Skeletal muscle tissue (tissue), 3 donors: ENCODE measurements at regions not wholly inside any gene's neighbourhood (a gene's known extent, or its start where the extent isn't known, plus 50 kb on each side); places are given as distances from the start of the nearest gene placed in this dataset.

Source experiments
- H3K27ac ChIP-seq: one replicate; pipeline ENCODE4 v1.7.0; 2013; ENCODE audit warnings: mild to moderate bottlenecking, low read depth, low read length, inconsistent platforms
- H3K27me3 ChIP-seq, 3 donors: one replicate each; pipeline ENCODE4 v1.7.0; 2013; ENCODE audit warnings: low read length in 3 of 3; ENCODE audit not compliant: control insufficient read depth in 3 of 3, insufficient read depth in 3 of 3
- H3K36me3 ChIP-seq, 3 donors: one replicate each; pipeline ENCODE4 v1.7.0; 2013; ENCODE audit warnings: low read length in 3 of 3; ENCODE audit not compliant: control insufficient read depth in 3 of 3, insufficient read depth in 3 of 3
- H3K4me1 ChIP-seq, 3 donors: one replicate each; pipeline ENCODE4 v1.7.0; 2013; ENCODE audit warnings: low read length in 3 of 3, mild to moderate bottlenecking in 3 of 3; ENCODE audit not compliant: control insufficient read depth in 3 of 3, insufficient read depth in 3 of 3
- H3K4me3 ChIP-seq, 3 donors: one replicate each; pipeline ENCODE4 v1.7.0; 2013; ENCODE audit warnings: low read length in 3 of 3
- H3K9ac ChIP-seq, 3 donors: one replicate each; pipeline ENCODE4 v1.7.0; 2013; ENCODE audit warnings: low read length in 3 of 3, mild to moderate bottlenecking in 3 of 3, moderate library complexity in 2 of 3, low read depth in 1 of 3
- H3K9me3 ChIP-seq, 3 donors: one replicate each; pipeline ENCODE4 v1.7.0; 2013; ENCODE audit warnings: low read length in 3 of 3; ENCODE audit not compliant: control insufficient read depth in 3 of 3
- donor health status: Osteomylitis.

DNA sequence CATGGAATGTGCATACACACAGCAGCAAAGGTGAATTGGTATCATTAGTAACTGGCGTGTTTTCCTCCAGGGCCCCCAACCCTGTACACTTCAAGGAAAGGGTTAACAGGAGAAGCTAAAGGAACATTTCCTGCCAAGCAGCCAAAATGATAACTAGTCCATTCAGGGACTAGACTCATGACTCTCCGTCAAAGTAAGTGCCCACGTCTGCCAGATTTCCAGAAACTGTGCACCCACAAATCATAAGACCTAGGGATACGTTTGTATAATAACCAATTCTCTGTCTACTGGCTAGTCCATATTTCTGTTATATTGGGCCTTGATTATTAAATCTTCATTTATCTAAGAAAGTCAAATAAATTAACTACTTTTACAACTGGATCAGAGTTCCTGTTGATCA is 76.0 kb upstream of the NHSL1 start:
- H3K4me1 ChIP-seq = peaks cover 7 to 18% (median 14%) of the 10 kb centered on the region in 3 donors
- no peaks in the 10 kb centered on the region for H3K27me3 ChIP-seq
- H3K4me3 ChIP-seq = no peak overlapping the region
- no peaks in the 10 kb centered on the region for H3K9me3 ChIP-seq
- H3K9ac ChIP-seq = no peak overlapping the region
- no peak overlapping the region for H3K27ac ChIP-seq
- H3K36me3 ChIP-seq = no peaks in the 10 kb centered on the region

GRCh38 chr6:138576313-138576712 is 77.0 kb upstream of the NHSL1 start:
- Histone ChIP-seq H3K4me1 (peaks cover 7 to 15% (median 10%) of the 10 kb centered on the region in 3 donors), H3K36me3 (no peaks in the 10 kb centered on the region), H3K27ac (no peak overlapping the region), H3K27me3 (no peaks in the 10 kb centered on the region), H3K4me3 (no peak overlapping the region), H3K9ac (no peak overlapping the region), H3K9me3 (no peaks in the 10 kb centered on the region)

DNA sequence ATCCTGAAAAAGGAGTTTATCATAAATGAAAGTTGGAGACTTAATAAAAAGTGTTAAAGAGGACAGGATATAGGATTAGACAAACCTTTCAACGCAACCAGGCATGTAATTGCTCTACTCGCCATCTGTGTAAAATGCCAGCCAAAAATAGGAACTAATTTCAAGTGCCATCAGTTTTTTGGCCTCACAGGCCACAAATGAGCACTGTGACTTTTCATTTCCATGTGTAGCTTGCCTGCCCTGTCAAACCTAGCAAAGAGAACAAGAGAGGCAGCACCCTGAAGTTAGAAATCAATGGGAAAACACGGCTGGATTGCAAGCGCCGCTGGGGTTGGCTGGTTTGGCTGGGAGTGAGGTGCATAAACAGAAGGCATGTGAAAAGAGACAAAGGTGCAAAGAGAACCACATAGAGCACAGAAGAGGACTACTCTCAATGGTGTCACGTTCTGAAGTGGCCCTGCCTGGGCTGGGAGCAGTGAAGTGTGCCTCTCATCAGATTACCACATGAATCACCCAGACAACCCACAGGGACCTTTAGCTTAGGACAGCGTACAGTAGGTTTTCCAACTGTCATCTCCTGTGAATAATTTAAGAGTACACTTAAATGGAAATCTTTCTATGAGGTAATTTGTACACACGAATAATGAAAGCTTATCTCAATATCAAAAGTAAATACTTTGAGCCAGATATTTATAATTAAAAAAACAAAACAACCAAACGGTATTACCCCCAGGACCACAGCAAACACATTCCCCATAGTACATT is 78.0 kb upstream of the NHSL1 start:
- Histone ChIP-seq H3K4me3 (no peak overlapping the region), H3K9me3 (no peaks in the 10 kb centered on the region), H3K36me3 (no peaks in the 10 kb centered on the region), H3K9ac (no peak overlapping the region), H3K4me1 (peaks cover 2 to 7% (median 2%) of the 10 kb centered on the region in 3 donors), H3K27me3 (no peaks in the 10 kb centered on the region), H3K27ac (no peak overlapping the region)

GRCh38 chr6:138580040-138580439 is 80.7 kb upstream of the NHSL1 start:
- no peaks in the 10 kb centered on the region for H3K36me3 ChIP-seq
- no peaks in the 10 kb centered on the region for H3K4me1 ChIP-seq

DNA sequence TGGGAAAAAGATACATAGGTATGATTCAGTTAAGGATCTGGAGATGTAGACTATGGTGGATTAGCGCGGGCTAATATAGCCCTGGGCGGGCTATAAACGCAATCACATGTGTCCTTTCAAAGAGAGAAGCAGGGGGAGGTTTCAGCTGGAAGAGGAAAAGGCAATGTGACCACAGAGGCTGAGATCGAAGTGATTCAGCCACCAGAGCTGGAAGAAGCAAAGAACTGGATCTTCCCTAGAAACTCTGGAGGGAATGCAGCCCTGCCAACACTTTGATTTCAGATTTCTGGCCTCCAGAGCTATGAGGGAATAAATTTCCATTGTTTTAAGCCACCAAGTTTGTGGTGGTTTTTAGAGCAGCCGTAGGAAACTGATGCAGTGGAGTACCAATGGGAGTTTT is 81.5 kb upstream of the NHSL1 start:
- no peak overlapping the region for H3K27ac ChIP-seq
- no peak overlapping the region for H3K4me3 ChIP-seq
- no peaks in the 10 kb centered on the region for H3K36me3 ChIP-seq
- H3K27me3 ChIP-seq = no peaks in the 10 kb centered on the region
- no peaks in the 10 kb centered on the region for H3K4me1 ChIP-seq
- no peaks in the 10 kb centered on the region for H3K9me3 ChIP-seq
- no peak overlapping the region for H3K9ac ChIP-seq

More at GRCh38 chr6:138580040-138580439, 80.7 kb upstream of the NHSL1 start:
- Histone ChIP-seq H3K4me3 (no peak overlapping the region), H3K27me3 (no peaks in the 10 kb centered on the region), H3K9me3 (no peaks in the 10 kb centered on the region), H3K9ac (no peak overlapping the region), H3K27ac (no peak overlapping the region)

GRCh38 chr6:138582573-138582972 is 83.3 kb upstream of the NHSL1 start:
- Histone ChIP-seq H3K27me3 (no peaks in the 10 kb centered on the region), H3K27ac (no peak overlapping the region), H3K9ac (no peak overlapping the region), H3K36me3 (no peaks in the 10 kb centered on the region), H3K4me3 (no peak overlapping the region), H3K4me1 (no peaks in the 10 kb centered on the region), H3K9me3 (no peaks in the 10 kb centered on the region)

DNA sequence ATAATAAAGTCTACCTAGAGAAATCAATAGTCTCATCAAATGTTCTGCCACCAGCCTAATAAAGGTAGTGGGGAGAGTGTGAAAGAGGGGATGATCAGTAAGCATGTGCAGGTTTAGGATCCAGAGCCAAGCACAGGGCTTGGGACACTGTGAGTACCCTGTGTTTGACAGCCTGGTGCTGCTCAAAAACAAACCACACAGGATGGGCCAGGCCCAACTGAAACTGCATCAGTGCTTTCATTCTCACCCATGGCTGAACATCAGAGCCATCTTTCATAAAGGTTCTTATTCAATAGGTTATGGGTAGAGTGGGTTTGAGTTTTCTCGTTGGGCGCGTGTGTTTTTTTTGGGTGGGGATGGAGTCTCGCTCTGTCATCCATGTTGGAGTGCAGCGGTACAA is 87.3 kb upstream of the NHSL1 start:
- no peak overlapping the region for H3K27ac ChIP-seq
- H3K9ac ChIP-seq = no peak overlapping the region

DNA sequence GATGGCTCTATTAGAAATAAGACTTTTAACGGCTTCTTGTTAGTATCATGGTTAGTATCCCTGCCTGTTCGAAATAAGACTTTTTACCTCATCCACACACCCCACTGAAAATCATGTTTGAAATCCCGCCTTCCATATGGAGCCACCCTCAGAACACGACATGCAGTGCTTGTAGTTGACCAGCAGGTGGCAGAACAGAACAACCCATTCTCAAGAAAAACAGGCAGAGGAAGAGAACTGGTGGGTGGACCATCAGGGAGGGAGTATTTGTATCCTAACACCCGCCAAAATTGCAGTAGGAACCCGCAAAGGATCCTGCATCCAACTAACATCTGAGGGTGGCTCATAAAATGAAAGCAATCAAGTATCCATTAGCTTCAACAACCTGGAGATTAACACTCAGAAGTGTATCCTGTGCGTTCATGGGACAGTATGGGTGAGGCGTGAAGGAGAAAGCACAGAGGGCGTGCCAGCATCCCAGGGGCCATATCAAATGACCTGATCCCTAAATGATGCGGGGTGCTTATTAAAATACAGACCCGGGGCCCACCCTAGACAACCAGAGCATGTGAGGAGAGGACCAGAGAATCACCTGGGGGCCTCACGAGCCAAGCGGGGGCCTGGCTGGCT is 89.6 kb upstream of the NHSL1 start:
- H3K9ac ChIP-seq = no peak overlapping the region
- H3K27me3 ChIP-seq = no peaks in the 10 kb centered on the region
- H3K9me3 ChIP-seq = no peaks in the 10 kb centered on the region
- H3K36me3 ChIP-seq = no peaks in the 10 kb centered on the region
- H3K27ac ChIP-seq = no peak overlapping the region
- H3K4me3 ChIP-seq = peak overlapping the region in 1 of 3 donors; percentile 9
- H3K4me1 ChIP-seq = peaks cover 0 to 3% (median 2%) of the 10 kb centered on the region in 3 donors

More for the DNA sequence above, 87.3 kb upstream of the NHSL1 start:
- Histone ChIP-seq H3K4me1 (peaks cover 0 to 2% (median 0%) of the 10 kb centered on the region in 3 donors), H3K4me3 (no peak overlapping the region), H3K9me3 (no peaks in the 10 kb centered on the region), H3K36me3 (no peaks in the 10 kb centered on the region), H3K27me3 (no peaks in the 10 kb centered on the region)

DNA sequence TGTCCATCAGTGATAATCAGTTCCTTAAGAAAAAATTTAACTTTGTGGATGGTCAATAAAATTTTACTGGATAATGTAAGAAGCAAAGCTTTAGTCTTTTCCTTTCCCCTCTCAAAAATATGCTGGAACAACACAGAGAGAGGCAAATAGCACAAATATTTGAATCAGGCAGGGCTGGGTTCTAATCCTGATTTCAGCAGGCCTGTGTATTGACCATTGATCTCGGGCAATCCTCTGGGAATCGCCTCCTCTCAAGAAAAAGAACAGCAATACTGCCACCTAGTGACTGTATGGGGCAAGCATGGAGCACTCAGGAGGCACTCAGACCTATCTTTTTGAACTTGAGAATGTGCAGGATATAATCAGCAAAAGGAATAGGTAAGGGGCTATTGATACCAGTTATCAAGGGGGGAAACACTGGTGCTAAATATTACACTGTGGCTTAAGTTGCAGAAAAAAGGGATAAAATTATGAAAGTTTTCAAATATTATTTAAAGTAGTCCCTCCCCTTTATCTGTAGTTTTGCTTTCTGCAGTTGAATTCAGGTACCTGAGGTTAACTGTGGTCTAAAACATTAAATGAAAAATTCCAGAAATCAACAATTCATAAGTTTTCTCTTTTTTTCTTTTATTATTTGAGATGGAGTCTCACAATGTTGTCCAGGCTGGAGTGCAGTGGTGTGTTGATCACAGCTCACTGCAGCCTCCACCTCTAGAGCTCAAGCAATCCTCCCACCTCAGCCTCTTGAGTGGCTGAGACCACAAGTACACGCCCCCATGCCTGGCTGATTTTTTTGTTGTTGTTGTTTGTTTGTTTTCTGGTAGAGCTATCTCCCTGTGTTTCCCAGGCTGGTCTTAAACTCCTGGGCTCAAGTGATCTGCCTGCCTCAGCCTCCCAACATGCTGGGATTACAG is 91.8 kb upstream of the NHSL1 start:
- H3K9me3 ChIP-seq = no peaks in the 10 kb centered on the region
- H3K36me3 ChIP-seq = no peaks in the 10 kb centered on the region
- H3K4me1 ChIP-seq = peaks cover 0 to 3% (median 2%) of the 10 kb centered on the region in 3 donors
- H3K27ac ChIP-seq = no peak overlapping the region
- H3K27me3 ChIP-seq = no peaks in the 10 kb centered on the region
- no peak overlapping the region for H3K4me3 ChIP-seq
- no peak overlapping the region for H3K9ac ChIP-seq
